Calu3 (cell line): ENCODE measurements at regions not wholly inside any gene's neighbourhood (a gene's known extent, or its start where the extent isn't known, plus 50 kb on each side); places are given as distances from the start of the nearest gene placed in this dataset.

ENCODE experiments used
- BruUV-seq: library from RNA; stranded (reverse); fragments of 400-500 nt; replicated peaks from 2 replicates; lab custom pipeline; 2021; lab: Mats Ljungman, UMichigan
- CTCF ChIA-PET: fragments of 300-600 bp; sonication (Branson Sonifier 250); formaldehyde crosslinking; loops from one replicate; lab custom pipeline; 2022; ENCODE audit warnings: antibody characterized with exemption; lab: Charles Lee
- DNase-seq: peaks from one replicate; pipeline ENCODE4 v3.0.0; 2022
- H3K27ac Mint-ChIP-seq: one replicate; pipeline ENCODE4 v1.8.0; 2022; ENCODE audit warnings: mixed read lengths; ENCODE audit not compliant: unreplicated experiment
- H3K27me3 Mint-ChIP-seq: one replicate; pipeline ENCODE4 v1.8.0; 2022; ENCODE audit warnings: mixed read lengths; ENCODE audit not compliant: unreplicated experiment
- H3K36me3 Mint-ChIP-seq: one replicate; pipeline ENCODE4 v1.8.0; 2022; ENCODE audit warnings: mild to moderate bottlenecking, moderate library complexity, mixed read lengths; ENCODE audit not compliant: insufficient read depth, unreplicated experiment
- H3K4me1 Mint-ChIP-seq: one replicate; pipeline ENCODE4 v1.8.0; 2022; ENCODE audit warnings: mild to moderate bottlenecking, low read depth, mixed read lengths; ENCODE audit not compliant: unreplicated experiment
- H3K4me3 Mint-ChIP-seq: one replicate; pipeline ENCODE4 v1.8.0; 2022; ENCODE audit warnings: mild to moderate bottlenecking, low read depth, moderate library complexity, mixed read lengths; ENCODE audit not compliant: unreplicated experiment
- H3K9me3 Mint-ChIP-seq: one replicate; pipeline ENCODE4 v1.8.0; 2022; ENCODE audit warnings: low read depth, mixed read lengths; ENCODE audit not compliant: unreplicated experiment
- CTCF ChIP-seq: fragments of 200-600 bp; IDR thresholded peaks from one replicate; pipeline ENCODE4 v1.8.0; 2022; ENCODE audit warnings: antibody characterized with exemption; ENCODE audit not compliant: unreplicated experiment
- intact Hi-C: fragments of 100-400 bp; cut with micrococcal nuclease; formaldehyde crosslinking; loops from one replicate; pipeline ENCODE4 v1.10.0; 2022; ENCODE audit not compliant: unreplicated experiment

DNA sequence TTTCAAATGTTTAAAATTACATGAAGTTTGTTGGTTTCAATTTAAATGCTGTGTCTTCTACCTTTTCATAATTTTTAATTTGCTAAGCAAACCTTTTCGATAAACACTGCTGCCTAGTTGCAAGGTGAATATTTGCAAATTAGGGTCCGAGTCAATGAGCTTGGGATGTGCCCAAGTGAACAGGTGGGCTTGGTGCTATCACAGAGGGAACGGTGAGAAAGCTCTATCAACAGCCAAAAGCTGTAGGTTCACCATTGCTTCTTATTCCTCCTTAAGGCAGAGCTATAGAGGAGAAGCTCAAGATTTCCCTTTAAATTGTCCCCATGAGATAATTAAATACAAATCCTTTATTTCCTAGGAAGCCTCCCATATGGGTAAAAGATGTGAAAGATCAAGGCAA lies 245.3 kb upstream of the CELF2 start:
- no peak overlapping the region for H3K4me3 Mint-ChIP-seq
- H3K9me3 Mint-ChIP-seq: peaks cover 19% of the 10 kb centered on the region
- no TSS peak for BruUV-seq
- H3K4me1 Mint-ChIP-seq: no peaks in the 10 kb centered on the region
- no peak for DNase-seq
- H3K36me3 Mint-ChIP-seq: no peaks in the 10 kb centered on the region
- no peaks in the 10 kb centered on the region for H3K27me3 Mint-ChIP-seq
- CTCF ChIA-PET: no interaction called here
- no peak overlapping the region for H3K27ac Mint-ChIP-seq
- TF ChIP-seq CTCF: no peak
- intact Hi-C loops: no loop called here

GRCh38 chr10:10772874-10773508 lies 244.7 kb upstream of the CELF2 start:
- Mint-ChIP-seq H3K36me3 (no peaks in the 10 kb centered on the region), H3K4me3 (no peak overlapping the region), H3K9me3 (peaks cover 24% of the 10 kb centered on the region), H3K27me3 (no peaks in the 10 kb centered on the region), H3K27ac (no peak overlapping the region), H3K4me1 (no peaks in the 10 kb centered on the region)
- TF ChIP-seq CTCF: no peak
- intact Hi-C loops: no loop called here
- CTCF ChIA-PET: no interaction called here
- no peak for DNase-seq
- no TSS peak for BruUV-seq

DNA sequence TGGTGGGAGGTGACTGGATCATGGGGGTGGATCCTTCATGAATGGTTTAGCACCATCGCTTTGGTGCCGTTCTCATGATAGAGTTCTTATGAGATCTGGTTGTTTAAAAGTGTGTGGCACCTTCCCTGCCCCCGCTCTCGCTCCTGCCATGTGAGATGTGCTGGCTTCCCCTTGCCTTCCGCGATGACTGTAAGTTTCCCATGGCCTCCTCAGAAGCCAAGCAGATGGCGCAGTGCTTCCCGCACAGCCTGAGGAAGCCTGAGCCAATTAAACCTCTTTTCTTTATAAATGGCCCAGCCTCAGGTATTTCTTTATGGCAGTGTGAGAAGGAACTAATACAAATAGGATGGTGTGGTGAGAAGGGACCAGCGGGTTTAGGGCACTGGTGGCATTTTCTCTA lies 243.3 kb upstream of the CELF2 start:
- Mint-ChIP-seq H3K4me1 (no peaks in the 10 kb centered on the region), H3K4me3 (no peak overlapping the region), H3K36me3 (no peaks in the 10 kb centered on the region), H3K9me3 (peaks cover 21% of the 10 kb centered on the region), H3K27me3 (no peaks in the 10 kb centered on the region), H3K27ac (no peak overlapping the region)
- no TSS peak for BruUV-seq
- DNase-seq: no peak
- CTCF ChIA-PET: no interaction called here
- intact Hi-C loops: no loop called here
- TF ChIP-seq CTCF: no peak

GRCh38 chr10:10776363-10776762 lies 241.3 kb upstream of the CELF2 start:
- H3K36me3 Mint-ChIP-seq: no peaks in the 10 kb centered on the region
- no peak overlapping the region for H3K27ac Mint-ChIP-seq
- H3K4me3 Mint-ChIP-seq: no peak overlapping the region
- no peak for TF ChIP-seq CTCF
- peaks cover 19% of the 10 kb centered on the region for H3K9me3 Mint-ChIP-seq
- H3K27me3 Mint-ChIP-seq: no peaks in the 10 kb centered on the region
- no peaks in the 10 kb centered on the region for H3K4me1 Mint-ChIP-seq
- CTCF ChIA-PET: interaction anchor here (0.7 kb wide), 1 partner anchor 670 kb away, joined by 3 read pairs; no protein-coding TSS in a partner anchor
- no peak for DNase-seq
- BruUV-seq: no TSS peak
- intact Hi-C loops: no loop called here
